ENCODE measurements at regions not wholly inside any gene's neighbourhood (a gene's known extent, or its start where the extent isn't known, plus 50 kb on each side); places are given as distances from the start of the nearest gene placed in this dataset.

DNA sequence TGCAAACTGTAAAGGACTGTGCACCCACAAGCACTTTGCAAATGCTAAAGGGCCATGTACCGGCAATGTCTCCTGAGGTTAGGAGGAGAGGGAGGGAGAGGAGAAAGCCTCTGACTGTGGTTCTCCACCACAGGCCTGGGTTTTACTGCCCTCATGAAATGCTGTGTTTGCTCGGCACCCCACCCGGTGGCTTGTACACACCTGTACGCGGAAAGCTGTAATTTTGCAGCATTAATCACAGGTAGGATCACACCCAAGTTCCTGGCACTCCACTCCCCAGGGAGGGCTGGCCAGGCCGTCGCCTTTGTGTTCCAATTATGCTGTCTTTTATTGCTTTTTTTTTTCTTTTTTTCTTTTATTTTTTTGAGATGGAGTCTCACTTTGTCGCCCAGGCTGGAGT lies 78.5 kb upstream of the MYL10 start:
- H3K9ac ChIP-seq (ENCODE audit: low read length) = no peak overlapping the region
- H3K79me2 ChIP-seq (ENCODE audit: low read length) = no peaks in the 10 kb centered on the region
- ATAC-seq = no peak; the same call in 1 of the 2 replicates
- peaks cover 14% of the 10 kb centered on the region for H3K27me3 ChIP-seq (ENCODE audit: low read length)
- H3K27ac ChIP-seq (ENCODE audit: low read length) = no peak overlapping the region
- H3K9me2 ChIP-seq (replicated peaks; ENCODE audit: low read length) = no peaks in the 10 kb centered on the region
- H2AFZ ChIP-seq (ENCODE audit: low read length) = no peak overlapping the region
- ChIA-PET CTCF (interaction anchor here (0.5 kb wide), 1 partner anchor 164 kb away, joined by 5 read pairs; no protein-coding TSS in a partner anchor), POLR2A (ENCODE audit: unreplicated experiment) (no interaction called here)
- no peaks in the 10 kb centered on the region for H3F3A ChIP-seq (ENCODE audit: low read length, unreplicated experiment)
- H3K9me3 ChIP-seq (ENCODE audit: low read length) = no peaks in the 10 kb centered on the region
- no peak overlapping the region for H3K4me2 ChIP-seq (ENCODE audit: low read length)
- H3K36me3 ChIP-seq (ENCODE audit: low read depth, low read length) = no peaks in the 10 kb centered on the region
- no peak for DNase-seq
- TF ChIP-seq EZH2phosphoT487 (IDR thresholded peaks at IDR 0.05; ENCODE audit: borderline replicate concordance, low read length) (no peak), EZH2 (IDR thresholded peaks at IDR 0.05; ENCODE audit: low read length, unreplicated experiment) (no peak)
- TF ChIP-seq, protein P1, sequence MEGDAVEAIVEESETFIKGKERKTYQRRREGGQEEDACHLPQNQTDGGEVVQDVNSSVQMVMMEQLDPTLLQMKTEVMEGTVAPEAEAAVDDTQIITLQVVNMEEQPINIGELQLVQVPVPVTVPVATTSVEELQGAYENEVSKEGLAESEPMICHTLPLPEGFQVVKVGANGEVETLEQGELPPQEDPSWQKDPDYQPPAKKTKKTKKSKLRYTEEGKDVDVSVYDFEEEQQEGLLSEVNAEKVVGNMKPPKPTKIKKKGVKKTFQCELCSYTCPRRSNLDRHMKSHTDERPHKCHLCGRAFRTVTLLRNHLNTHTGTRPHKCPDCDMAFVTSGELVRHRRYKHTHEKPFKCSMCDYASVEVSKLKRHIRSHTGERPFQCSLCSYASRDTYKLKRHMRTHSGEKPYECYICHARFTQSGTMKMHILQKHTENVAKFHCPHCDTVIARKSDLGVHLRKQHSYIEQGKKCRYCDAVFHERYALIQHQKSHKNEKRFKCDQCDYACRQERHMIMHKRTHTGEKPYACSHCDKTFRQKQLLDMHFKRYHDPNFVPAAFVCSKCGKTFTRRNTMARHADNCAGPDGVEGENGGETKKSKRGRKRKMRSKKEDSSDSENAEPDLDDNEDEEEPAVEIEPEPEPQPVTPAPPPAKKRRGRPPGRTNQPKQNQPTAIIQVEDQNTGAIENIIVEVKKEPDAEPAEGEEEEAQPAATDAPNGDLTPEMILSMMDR (conservative IDR thresholded peaks at IDR 0.05; ENCODE audit: low read depth, low read length) = no peak
- intact Hi-C loops (cut with micrococcal nuclease) = no loop called here
- H4K20me1 ChIP-seq (ENCODE audit: low read length) = no peaks in the 10 kb centered on the region
- no peaks in the 10 kb centered on the region for H3K4me1 ChIP-seq (ENCODE audit: insufficient read depth, low read length)
- H3K4me3 ChIP-seq (ENCODE audit: low read length) = no peak overlapping the region
- no TSS peak for BruUV-seq (replicated peaks)

DNA sequence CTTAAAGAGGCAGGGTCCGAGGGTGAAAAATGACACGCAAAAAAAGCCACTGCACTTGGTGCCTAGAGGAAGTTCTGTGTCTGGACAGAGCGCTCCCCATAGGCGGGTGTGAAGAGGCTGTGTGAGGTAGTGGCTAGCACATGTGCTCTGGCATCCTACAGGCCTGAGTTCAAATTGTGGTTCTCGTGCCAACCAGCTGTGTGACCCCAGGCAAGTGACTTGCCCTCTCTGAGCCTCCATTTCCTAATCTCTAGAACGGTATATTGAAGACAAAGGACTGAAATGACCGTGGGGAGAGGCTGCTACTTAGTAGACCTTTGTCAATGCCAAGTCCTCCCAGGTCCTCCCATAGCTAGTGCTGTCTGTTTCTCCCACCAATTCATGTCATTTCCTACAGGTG lies 79.1 kb upstream of the MYL10 start:
- Histone ChIP-seq H3K4me3 (ENCODE audit: low read length) (no peak overlapping the region), H2AFZ (ENCODE audit: low read length) (no peak overlapping the region), H3K9me3 (ENCODE audit: low read length) (no peaks in the 10 kb centered on the region), H3K27ac (ENCODE audit: low read length) (no peak overlapping the region), H3K27me3 (ENCODE audit: low read length) (peaks cover 14% of the 10 kb centered on the region), H3K9me2 (replicated peaks; ENCODE audit: low read length) (no peaks in the 10 kb centered on the region), H3K4me2 (ENCODE audit: low read length) (no peak overlapping the region), H3F3A (ENCODE audit: low read length, unreplicated experiment) (no peaks in the 10 kb centered on the region), H3K36me3 (ENCODE audit: low read depth, low read length) (no peaks in the 10 kb centered on the region), H3K79me2 (ENCODE audit: low read length) (no peaks in the 10 kb centered on the region), H3K9ac (ENCODE audit: low read length) (no peak overlapping the region), H4K20me1 (ENCODE audit: low read length) (no peaks in the 10 kb centered on the region), H3K4me1 (ENCODE audit: insufficient read depth, low read length) (no peaks in the 10 kb centered on the region)
- DNase-seq (no peak), ATAC-seq (no peak)
- BruUV-seq (replicated peaks) = no TSS peak
- POLR2A ChIA-PET (ENCODE audit: unreplicated experiment) = no interaction called here
- TF ChIP-seq EZH2phosphoT487 (IDR thresholded peaks at IDR 0.05; ENCODE audit: borderline replicate concordance, low read length) (no peak), EZH2 (IDR thresholded peaks at IDR 0.05; ENCODE audit: low read length, unreplicated experiment) (no peak)
- TF ChIP-seq, protein P1 (conservative IDR thresholded peaks at IDR 0.05; ENCODE audit: low read depth, low read length) = no peak
- intact Hi-C loops (cut with micrococcal nuclease) = no loop called here
- CTCF ChIA-PET = interaction anchor here (0.5 kb wide), 1 partner anchor 165 kb away, joined by 5 read pairs; no protein-coding TSS in a partner anchor

DNA sequence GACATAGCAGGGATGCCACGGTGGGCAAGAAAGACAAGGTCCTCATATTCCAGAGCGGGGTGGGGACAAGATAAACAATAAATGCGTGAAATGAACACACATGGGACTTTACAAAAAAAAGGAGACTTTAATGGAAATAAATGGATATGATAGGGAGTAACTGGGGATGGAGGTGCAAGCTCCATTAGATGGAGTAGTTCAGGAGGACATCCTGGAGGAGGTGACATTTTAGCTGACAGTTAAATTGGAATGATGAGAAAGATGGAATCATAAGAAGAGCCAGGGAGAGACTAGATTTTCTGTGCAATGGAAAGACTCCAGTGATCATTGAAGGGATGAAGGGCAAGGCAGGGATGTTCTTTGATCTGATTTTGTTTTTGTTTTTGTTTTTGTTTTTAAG lies 83.6 kb upstream of the MYL10 start:
- DNase-seq (no peak), ATAC-seq (no peak)
- Histone ChIP-seq H3K27ac (ENCODE audit: low read length) (no peak overlapping the region), H4K20me1 (ENCODE audit: low read length) (no peaks in the 10 kb centered on the region), H3K4me2 (ENCODE audit: low read length) (no peak overlapping the region), H3K9me3 (ENCODE audit: low read length) (no peaks in the 10 kb centered on the region), H3K4me1 (ENCODE audit: insufficient read depth, low read length) (no peaks in the 10 kb centered on the region), H3K27me3 (ENCODE audit: low read length) (no peaks in the 10 kb centered on the region), H3K36me3 (ENCODE audit: low read depth, low read length) (no peaks in the 10 kb centered on the region), H3K9me2 (replicated peaks; ENCODE audit: low read length) (no peaks in the 10 kb centered on the region), H2AFZ (ENCODE audit: low read length) (no peak overlapping the region), H3K4me3 (ENCODE audit: low read length) (no peak overlapping the region), H3F3A (ENCODE audit: low read length, unreplicated experiment) (no peaks in the 10 kb centered on the region), H3K79me2 (ENCODE audit: low read length) (no peaks in the 10 kb centered on the region), H3K9ac (ENCODE audit: low read length) (no peak overlapping the region)
- POLR2A ChIA-PET (ENCODE audit: unreplicated experiment) = no interaction called here
- no peak for TF ChIP-seq EZH2 (IDR thresholded peaks at IDR 0.05; ENCODE audit: low read length, unreplicated experiment)
- TF ChIP-seq, protein P1 (conservative IDR thresholded peaks at IDR 0.05; ENCODE audit: low read depth, low read length) = no peak
- CTCF ChIA-PET = interaction anchor here (0.7 kb wide), 1 partner anchor 45 kb away, joined by 5 read pairs; no protein-coding TSS in a partner anchor
- intact Hi-C loops (cut with micrococcal nuclease) = no loop called here
- BruUV-seq (replicated peaks) = no TSS peak
